A549 (cell line): ENCODE measurements at regions not wholly inside any gene's neighbourhood (a gene's known extent, or its start where the extent isn't known, plus 50 kb on each side); places are given as distances from the start of the nearest gene placed in this dataset.

ENCODE experiments used
- ATAC-seq, 2 experiments: fragments of 200-7000 bp in 1 of 2; fragments of >200 bp in 1 of 2; cut with Nextera tagmentation in 1 of 2; cut with Tn5 transposase in 1 of 2; 3 replicates each; pipeline versions ENCODE4 v1.8.0 to v1.9.1; 2018 to 2020; ENCODE audit warnings: mild to moderate bottlenecking in 1 of 2, moderate library complexity in 1 of 2
- CTCF ChIA-PET: fragments of 300-600 bp; sonication (Branson Sonifier 250); formaldehyde crosslinking; extraction: SDS; loops from one replicate; lab custom pipeline; 2021; ENCODE audit warnings: antibody characterized with exemption, inconsistent platforms; lab: Yijun Ruan, JAX
- POLR2A ChIA-PET: fragments of 350-600 bp; formaldehyde crosslinking; extraction: SDS; loops from one replicate; lab custom pipeline; 2021; ENCODE audit warnings: antibody characterized with exemption, inconsistent platforms; lab: Yijun Ruan, JAX
- DNase-seq, 2 experiments: peaks; one replicate each; pipeline versions ENCODE4 v3.0.0 to v3.0.0-alpha.2; 2011 to 2016; ENCODE audit warnings: low read depth in 1 of 2, low spot score in 1 of 2
- FAIRE-seq: peaks from 2 replicates; lab custom pipeline; 2011; peaks lifted over from hg19 to GRCh38; lab: Jason Lieb, UNC
- H3K27ac ChIP-seq, 2 experiments: fragments of >200 bp; sonication (Bioruptor Twin); formaldehyde crosslinking; 3 replicates each; pipeline ENCODE4 v1.5.1; 2016 to 2017
- H3K4me1 ChIP-seq: fragments of >200 bp; sonication (Bioruptor Twin); formaldehyde crosslinking; 3 replicates; pipeline ENCODE4 v1.6.1; 2016
- H3K4me2 ChIP-seq: fragments of >200 bp; sonication (Bioruptor Twin); formaldehyde crosslinking; 3 replicates; pipeline ENCODE4 v1.6.1; 2016
- H3K4me3 ChIP-seq: fragments of >200 bp; sonication (Bioruptor Twin); formaldehyde crosslinking; 3 replicates; pipeline ENCODE4 v1.5.1; 2016
- H3K9me3 ChIP-seq: fragments of >200 bp; sonication (Bioruptor Twin); formaldehyde crosslinking; 3 replicates; pipeline ENCODE4 v1.6.1; 2016
- CBX8 ChIP-seq: fragments of 200-600 bp; sonication (generic); IDR thresholded peaks from 2 replicates; pipeline ENCODE4 v1.6.1; 2016
- CEBPB ChIP-seq, 2 experiments: fragments of >200 bp in 1 of 2; sonication (Bioruptor Twin) in 1 of 2; formaldehyde crosslinking in 1 of 2; IDR thresholded peaks; 2 replicates each; pipeline ENCODE4 v1.6.1; 2012 to 2016
- CHD4 ChIP-seq: fragments of 200-600 bp; sonication (generic); IDR thresholded peaks from 2 replicates; pipeline ENCODE4 v1.6.1; 2016; ENCODE audit warnings: antibody characterized with exemption, mild to moderate bottlenecking, borderline replicate concordance
- EHF ChIP-seq: fragments of 250-450 bp; sonication (Bioruptor Pico); IDR thresholded peaks from 2 replicates; pipeline ENCODE4 v1.5.0; 2020; ENCODE audit warnings: mild to moderate bottlenecking
- ESRRA ChIP-seq: fragments of 150-350 bp; IDR thresholded peaks from 2 replicates; pipeline ENCODE4 v1.6.1; 2014; ENCODE audit warnings: mild to moderate bottlenecking, low read length, borderline replicate concordance
- FOSB ChIP-seq: fragments of 250-450 bp; sonication (Bioruptor Pico); IDR thresholded peaks from 2 replicates; pipeline ENCODE4 v1.5.0; 2020; ENCODE audit warnings: mild to moderate bottlenecking, moderate library complexity
- GATA3 ChIP-seq: IDR thresholded peaks from 2 replicates; pipeline ENCODE4 v1.6.1; 2012; ENCODE audit warnings: borderline replicate concordance
- HEYL ChIP-seq: fragments of 250-450 bp; sonication (Bioruptor Pico); IDR thresholded peaks from 2 replicates; pipeline ENCODE4 v1.8.0; 2021; ENCODE audit warnings: mild to moderate bottlenecking, moderate library complexity
- HOXB5 ChIP-seq: fragments of 250-450 bp; sonication (Bioruptor Pico); IDR thresholded peaks from 2 replicates; pipeline ENCODE4 v1.5.0; 2020; ENCODE audit warnings: mild to moderate bottlenecking, moderate library complexity
- KDM5A ChIP-seq: fragments of 200-600 bp; sonication (generic); IDR thresholded peaks from 2 replicates; pipeline ENCODE4 v1.6.1; 2016; ENCODE audit warnings: antibody characterized with exemption, mild to moderate bottlenecking
- PBX3 ChIP-seq: IDR thresholded peaks from 2 replicates; pipeline ENCODE4 v1.6.1; 2012
- POLR2A ChIP-seq: IDR thresholded peaks from 2 replicates; pipeline ENCODE4 v1.6.1; 2012; ENCODE audit warnings: mild to moderate bottlenecking, low read length
- POLR2AphosphoS2 ChIP-seq: conservative IDR thresholded peaks from 2 replicates; pipeline ENCODE4 v1.6.1; 2012; ENCODE audit warnings: low read length, improper control_type of control experiment, inconsistent platforms
- RARB ChIP-seq: fragments of 250-450 bp; sonication (Bioruptor Pico); IDR thresholded peaks from 2 replicates; pipeline ENCODE4 v1.8.0; 2021; ENCODE audit warnings: mild to moderate bottlenecking, moderate library complexity
- RFX5 ChIP-seq: fragments of 450-650 bp; IDR thresholded peaks from 2 replicates; pipeline ENCODE4 v1.7.1; 2014; ENCODE audit warnings: antibody characterized with exemption, mild to moderate bottlenecking, moderate library complexity
- SREBF2 ChIP-seq: fragments of 450-650 bp; IDR thresholded peaks from 2 replicates; pipeline ENCODE4 v1.6.1; 2014; ENCODE audit warnings: mild to moderate bottlenecking, moderate library complexity
- TFCP2L1 ChIP-seq: fragments of 250-450 bp; sonication (Bioruptor Pico); IDR thresholded peaks from 2 replicates; pipeline ENCODE4 v1.5.0; 2021; ENCODE audit warnings: mild to moderate bottlenecking
- TP53 ChIP-seq: fragments of 250-450 bp; sonication (Bioruptor Pico); IDR thresholded peaks from 2 replicates; pipeline ENCODE4 v1.5.0; 2021; ENCODE audit warnings: mild to moderate bottlenecking, moderate library complexity
- ZSCAN20 ChIP-seq: fragments of 250-450 bp; sonication (Bioruptor Pico); IDR thresholded peaks from 2 replicates; pipeline ENCODE4 v1.8.0; 2022; ENCODE audit warnings: mild to moderate bottlenecking, moderate library complexity
- WGBS: methylation state at CpG from one replicate; pipeline ENCODE4 v1.1.6; 2017; ENCODE audit errors: missing lambda C conversion rate; 5-methylcytosine and 5-hydroxymethylcytosine counted together
- TF ChIP-seq, protein P1 (sequence below): fragments of 200-600 bp; sonication (generic); IDR thresholded peaks from 2 replicates; pipeline ENCODE4 v1.6.1; 2016; ENCODE audit warnings: antibody characterized with exemption, mild to moderate bottlenecking, moderate library complexity
- TF ChIP-seq, protein P2 (sequence below): fragments of >200 bp; sonication (Bioruptor Twin); formaldehyde crosslinking; IDR thresholded peaks from 3 replicates; pipeline ENCODE4 v1.6.1; 2016

GRCh38 chr13:50481936-50482335 lies 361.6 kb downstream of the DLEU7 start (continued):
- no peak for TF ChIP-seq TFCP2L1 (CRISPR knock-in tag)

DNA sequence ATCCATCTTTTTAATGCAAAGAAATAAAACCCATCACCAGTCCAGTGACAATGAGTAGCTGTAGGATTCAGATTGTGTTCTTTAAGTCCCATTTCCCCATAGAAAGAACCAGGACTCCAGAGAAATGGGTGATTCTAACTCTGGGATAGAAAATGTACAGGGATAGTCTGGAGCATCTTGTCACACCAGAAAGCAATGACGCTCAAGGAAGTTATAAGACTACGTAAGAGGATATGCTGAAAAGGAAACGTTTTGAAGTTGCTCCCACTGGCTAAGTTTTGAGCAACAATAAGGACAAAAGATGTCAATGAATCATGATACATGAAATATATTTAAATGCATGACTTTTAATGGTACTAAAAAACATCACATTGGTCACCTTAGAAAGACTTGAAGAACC lies 360.1 kb downstream of the DLEU7 start:
- DNase-seq: no peak
- ChIA-PET CTCF (no interaction called here), POLR2A (no interaction called here)
- H3K4me2 ChIP-seq: no peak overlapping the region
- no peak for FAIRE-seq
- H3K9me3 ChIP-seq: no peaks in the 10 kb centered on the region
- no peak overlapping the region for H3K27ac ChIP-seq
- TF ChIP-seq CHD4 (no peak), PBX3 (no peak), RFX5 (no peak), POLR2AphosphoS2 (no peak), EHF (no peak), CEBPB (IDR thresholded peaks at IDR 0.05) (no peak), RARB (CRISPR knock-in tag) (no peak)
- TF ChIP-seq, protein P1, sequence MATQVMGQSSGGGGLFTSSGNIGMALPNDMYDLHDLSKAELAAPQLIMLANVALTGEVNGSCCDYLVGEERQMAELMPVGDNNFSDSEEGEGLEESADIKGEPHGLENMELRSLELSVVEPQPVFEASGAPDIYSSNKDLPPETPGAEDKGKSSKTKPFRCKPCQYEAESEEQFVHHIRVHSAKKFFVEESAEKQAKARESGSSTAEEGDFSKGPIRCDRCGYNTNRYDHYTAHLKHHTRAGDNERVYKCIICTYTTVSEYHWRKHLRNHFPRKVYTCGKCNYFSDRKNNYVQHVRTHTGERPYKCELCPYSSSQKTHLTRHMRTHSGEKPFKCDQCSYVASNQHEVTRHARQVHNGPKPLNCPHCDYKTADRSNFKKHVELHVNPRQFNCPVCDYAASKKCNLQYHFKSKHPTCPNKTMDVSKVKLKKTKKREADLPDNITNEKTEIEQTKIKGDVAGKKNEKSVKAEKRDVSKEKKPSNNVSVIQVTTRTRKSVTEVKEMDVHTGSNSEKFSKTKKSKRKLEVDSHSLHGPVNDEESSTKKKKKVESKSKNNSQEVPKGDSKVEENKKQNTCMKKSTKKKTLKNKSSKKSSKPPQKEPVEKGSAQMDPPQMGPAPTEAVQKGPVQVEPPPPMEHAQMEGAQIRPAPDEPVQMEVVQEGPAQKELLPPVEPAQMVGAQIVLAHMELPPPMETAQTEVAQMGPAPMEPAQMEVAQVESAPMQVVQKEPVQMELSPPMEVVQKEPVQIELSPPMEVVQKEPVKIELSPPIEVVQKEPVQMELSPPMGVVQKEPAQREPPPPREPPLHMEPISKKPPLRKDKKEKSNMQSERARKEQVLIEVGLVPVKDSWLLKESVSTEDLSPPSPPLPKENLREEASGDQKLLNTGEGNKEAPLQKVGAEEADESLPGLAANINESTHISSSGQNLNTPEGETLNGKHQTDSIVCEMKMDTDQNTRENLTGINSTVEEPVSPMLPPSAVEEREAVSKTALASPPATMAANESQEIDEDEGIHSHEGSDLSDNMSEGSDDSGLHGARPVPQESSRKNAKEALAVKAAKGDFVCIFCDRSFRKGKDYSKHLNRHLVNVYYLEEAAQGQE: no peak
- TF ChIP-seq, all 56 proteins: peak for 0
- no peaks in the 10 kb centered on the region for H3K4me1 ChIP-seq
- no peak overlapping the region for H3K4me3 ChIP-seq
- 62% methylated on average over 3 of the region's 3 CpGs for WGBS
- ATAC-seq: no peak

DNA sequence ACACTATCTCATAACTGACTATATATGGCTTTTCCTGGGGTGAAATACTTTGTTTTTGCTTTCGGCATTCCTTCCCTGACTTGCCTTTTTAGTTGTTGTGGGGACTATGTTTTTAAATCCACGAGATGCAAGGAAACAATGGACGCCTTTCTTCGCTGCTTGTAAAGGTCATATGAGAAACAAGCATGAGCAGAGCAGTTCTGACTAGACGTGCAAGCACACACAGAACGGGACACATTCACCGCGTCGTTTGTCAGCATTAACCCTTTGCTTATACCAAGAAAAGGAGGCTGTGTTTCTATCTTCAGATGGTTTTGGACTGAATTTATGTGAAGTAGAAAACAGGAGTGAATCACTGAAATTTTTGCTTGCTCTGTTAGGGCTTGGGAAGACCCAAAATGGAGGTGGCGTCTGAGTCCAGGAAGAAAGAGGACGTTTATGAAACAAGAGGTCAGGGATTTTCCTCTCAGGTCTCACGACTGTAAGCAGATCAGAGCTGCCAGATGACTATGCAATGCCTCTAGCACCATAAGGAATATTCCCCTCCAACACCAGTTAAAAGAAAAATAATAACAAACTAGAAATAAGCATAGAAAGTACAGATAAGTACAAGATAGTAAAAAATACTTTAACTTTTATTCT lies 358.9 kb downstream of the DLEU7 start:
- Histone ChIP-seq H3K27ac (no peak overlapping the region), H3K4me2 (no peak overlapping the region), H3K9me3 (no peaks in the 10 kb centered on the region), H3K4me1 (no peaks in the 10 kb centered on the region), H3K4me3 (no peak overlapping the region)
- 73% methylated on average over 12 of the region's 12 CpGs for WGBS
- DNase-seq (no peak), ATAC-seq (no peak), FAIRE-seq (no peak)
- ChIA-PET POLR2A (no interaction called here), CTCF (no interaction called here)
- TF ChIP-seq RFX5 (no peak), EHF (no peak), TP53 (CRISPR knock-in tag) (no peak), CHD4 (no peak), HEYL (no peak), FOSB (CRISPR knock-in tag) (no peak), GATA3 (no peak), CBX8 (no peak), ESRRA (no peak), KDM5A (no peak), ZSCAN20 (CRISPR knock-in tag) (no peak), HOXB5 (CRISPR knock-in tag) (no peak), POLR2A (no peak), SREBF2 (no peak)
- TF ChIP-seq, protein P2, sequence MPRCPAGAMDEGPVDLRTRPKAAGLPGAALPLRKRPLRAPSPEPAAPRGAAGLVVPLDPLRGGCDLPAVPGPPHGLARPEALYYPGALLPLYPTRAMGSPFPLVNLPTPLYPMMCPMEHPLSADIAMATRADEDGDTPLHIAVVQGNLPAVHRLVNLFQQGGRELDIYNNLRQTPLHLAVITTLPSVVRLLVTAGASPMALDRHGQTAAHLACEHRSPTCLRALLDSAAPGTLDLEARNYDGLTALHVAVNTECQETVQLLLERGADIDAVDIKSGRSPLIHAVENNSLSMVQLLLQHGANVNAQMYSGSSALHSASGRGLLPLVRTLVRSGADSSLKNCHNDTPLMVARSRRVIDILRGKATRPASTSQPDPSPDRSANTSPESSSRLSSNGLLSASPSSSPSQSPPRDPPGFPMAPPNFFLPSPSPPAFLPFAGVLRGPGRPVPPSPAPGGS: no peak
